GM12874 (cell line): ENCODE measurements at regions not wholly inside any gene's neighbourhood (a gene's known extent, or its start where the extent isn't known, plus 50 kb on each side); places are given as distances from the start of the nearest gene placed in this dataset.

Source experiments
- TF ChIP-seq, protein P1 (sequence below): IDR thresholded peaks from 2 replicates; pipeline ENCODE4 v1.5.1; 2011; ENCODE audit warnings: low read depth, mild to moderate bottlenecking, control low read depth, low read length, moderate library complexity; ENCODE audit not compliant: insufficient read depth

DNA sequence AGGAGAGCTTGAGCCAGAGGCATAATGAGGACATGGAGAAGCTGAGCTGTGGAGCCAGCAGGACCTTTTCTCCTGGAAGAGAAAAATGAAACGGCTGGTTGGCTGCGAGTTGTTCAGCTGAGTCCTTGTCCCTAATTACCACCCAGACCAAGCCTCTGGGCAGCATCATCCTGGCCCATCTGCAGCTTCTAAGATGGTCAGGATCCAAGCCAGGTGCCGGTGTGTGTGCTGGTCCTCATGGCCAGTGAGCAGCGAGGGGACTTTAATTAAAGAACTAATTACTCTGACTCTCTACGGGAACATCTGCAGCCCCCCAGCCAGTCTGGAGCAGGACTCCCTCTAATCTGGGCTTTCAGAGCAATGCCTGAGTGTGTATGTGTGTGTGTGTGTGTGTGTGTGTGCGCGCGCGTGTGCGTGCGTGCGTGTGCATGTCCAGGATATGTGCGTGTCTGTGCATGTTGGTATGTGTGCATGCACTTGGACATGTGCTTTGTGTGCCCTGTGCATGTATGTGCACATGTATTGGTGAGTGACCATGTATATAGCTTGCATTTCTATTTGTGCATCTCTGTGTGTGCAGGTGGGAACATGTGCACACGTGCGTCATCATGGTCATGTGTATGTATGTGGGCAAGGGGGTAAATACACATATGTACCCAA lies 173.9 kb downstream of the DHX35 start:
- TF ChIP-seq, protein P1, sequence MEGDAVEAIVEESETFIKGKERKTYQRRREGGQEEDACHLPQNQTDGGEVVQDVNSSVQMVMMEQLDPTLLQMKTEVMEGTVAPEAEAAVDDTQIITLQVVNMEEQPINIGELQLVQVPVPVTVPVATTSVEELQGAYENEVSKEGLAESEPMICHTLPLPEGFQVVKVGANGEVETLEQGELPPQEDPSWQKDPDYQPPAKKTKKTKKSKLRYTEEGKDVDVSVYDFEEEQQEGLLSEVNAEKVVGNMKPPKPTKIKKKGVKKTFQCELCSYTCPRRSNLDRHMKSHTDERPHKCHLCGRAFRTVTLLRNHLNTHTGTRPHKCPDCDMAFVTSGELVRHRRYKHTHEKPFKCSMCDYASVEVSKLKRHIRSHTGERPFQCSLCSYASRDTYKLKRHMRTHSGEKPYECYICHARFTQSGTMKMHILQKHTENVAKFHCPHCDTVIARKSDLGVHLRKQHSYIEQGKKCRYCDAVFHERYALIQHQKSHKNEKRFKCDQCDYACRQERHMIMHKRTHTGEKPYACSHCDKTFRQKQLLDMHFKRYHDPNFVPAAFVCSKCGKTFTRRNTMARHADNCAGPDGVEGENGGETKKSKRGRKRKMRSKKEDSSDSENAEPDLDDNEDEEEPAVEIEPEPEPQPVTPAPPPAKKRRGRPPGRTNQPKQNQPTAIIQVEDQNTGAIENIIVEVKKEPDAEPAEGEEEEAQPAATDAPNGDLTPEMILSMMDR: no peak

DNA sequence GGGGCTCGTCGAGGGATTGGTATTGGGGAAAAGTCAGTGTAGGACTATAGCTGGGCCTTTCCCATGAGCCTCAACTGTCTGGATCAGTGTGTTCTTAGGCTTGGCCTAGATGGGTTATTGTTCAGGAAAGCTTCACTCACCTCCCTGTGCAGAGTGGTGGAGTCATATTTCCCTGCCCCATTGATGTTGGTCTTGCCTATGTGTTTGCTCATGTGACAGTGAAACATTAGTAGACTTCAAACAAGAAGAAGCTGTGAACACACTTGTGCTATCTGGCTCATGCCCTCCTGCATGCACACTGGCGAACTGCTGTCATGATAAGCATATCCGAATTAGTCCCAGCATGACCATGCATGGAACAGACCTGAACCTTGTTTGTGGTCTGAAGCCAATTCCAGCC lies 171.1 kb downstream of the DHX35 start:
- TF ChIP-seq, protein P1: no peak

DNA sequence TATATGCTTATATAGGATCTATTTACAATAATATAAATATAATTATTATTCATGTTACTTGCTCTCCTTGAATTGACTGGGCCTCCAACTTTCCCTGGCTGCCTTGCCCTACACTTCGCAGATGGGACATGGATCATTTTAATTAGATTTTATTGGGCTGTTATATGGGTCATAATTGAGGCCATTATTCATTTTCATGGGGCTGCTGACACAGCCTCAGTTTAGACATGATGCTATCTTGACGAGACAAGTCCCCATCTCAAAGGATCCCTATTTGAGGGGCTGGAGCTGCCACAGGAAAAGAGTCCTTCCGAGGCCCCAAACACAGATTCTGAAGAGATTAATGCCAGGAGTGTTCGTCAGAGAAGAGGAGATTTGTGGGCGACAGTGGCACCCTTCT lies 170.4 kb downstream of the DHX35 start:
- TF ChIP-seq, protein P1: no peak

DNA sequence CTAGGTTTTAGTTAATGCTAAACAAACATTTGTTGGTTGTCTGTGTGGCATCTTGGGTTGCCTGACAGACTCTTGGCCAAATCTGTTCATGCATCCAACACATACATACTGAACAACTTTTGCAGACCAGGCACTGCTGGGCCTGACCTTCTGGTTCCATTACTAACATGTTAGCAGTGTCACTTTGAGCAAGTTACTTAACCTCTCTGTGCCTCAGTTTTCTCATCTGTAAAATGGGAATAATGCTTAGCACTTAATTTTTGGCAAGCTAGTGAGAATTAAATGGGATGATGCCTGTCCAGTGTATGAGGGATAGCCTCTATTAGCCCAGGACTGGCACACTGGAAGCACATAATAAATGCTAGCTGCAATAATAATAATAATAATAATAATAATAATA lies 169.9 kb downstream of the DHX35 start:
- TF ChIP-seq, protein P1: no peak

DNA sequence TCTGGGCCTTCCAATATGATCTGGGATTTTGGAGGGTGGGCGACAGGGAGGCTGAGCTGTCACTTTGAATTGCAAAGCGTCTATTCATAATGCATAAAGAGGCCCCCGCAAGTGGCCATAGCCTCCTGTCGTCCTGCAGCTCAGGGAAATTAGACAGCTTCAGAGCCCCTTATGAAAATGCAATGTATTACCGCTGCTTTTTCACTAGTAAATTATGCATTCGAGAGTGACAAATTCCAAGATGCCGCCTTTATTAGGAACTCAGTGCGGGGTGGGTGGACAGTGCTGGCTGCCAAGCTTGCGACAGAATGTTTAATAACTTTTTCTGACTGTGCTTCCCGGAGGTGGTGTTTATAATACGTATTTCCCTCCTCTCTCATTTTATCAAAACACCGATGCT lies 168.5 kb downstream of the DHX35 start:
- TF ChIP-seq, protein P1: no peak

DNA sequence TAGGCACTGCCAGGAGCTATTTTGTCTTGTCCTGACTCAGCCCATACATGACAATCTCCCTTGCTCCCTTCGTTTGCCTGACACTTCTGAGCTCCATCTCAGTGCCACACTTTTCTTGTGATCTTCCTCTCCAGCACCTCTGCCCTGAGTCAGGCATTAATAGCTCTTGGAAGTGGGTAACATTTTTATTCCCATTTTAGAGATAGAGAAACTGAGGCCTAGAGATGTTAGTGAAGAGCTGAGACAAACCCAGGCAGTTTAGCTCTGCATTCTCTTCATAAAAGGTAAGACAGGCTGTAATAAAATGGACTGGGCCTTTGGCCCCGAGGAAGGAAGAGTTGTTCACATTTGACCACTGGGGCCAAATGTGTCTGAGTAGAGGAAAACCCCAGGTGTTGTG lies 167.4 kb downstream of the DHX35 start:
- TF ChIP-seq, protein P1: no peak

DNA sequence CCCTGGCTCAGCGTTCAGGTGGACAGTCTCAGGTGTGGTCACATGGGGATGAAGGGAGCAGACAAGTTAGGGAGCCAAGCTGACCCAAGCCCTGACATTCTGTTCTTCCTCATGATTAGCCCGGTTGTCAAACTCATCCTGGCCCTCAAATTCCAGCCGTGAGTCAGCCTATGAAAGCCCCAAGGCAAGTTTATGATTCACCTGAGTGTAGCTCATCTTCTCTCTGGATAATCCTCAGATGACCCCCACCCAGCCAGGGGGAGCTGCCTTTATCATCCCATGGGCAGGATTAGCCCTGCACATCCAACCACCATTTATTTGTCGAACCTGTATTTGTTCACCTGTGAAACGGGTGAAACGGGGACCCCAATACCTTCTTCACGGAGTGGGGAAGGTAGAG lies 161.9 kb downstream of the DHX35 start:
- TF ChIP-seq, protein P1: no peak
